HepG2 (cell line): ENCODE measurements at regions not wholly inside any gene's neighbourhood (a gene's known extent, or its start where the extent isn't known, plus 50 kb on each side); places are given as distances from the start of the nearest gene placed in this dataset.
A peak's percentile ranks its signal among the peaks of the same experiment; 100 is the strongest.

Experiments used
- ATAC-seq: fragments of 200-7000 bp; cut with Tn5 transposase; 3 replicates; pipeline ENCODE4 v1.9.1; 2020; ENCODE audit warnings: mild to moderate bottlenecking, moderate library complexity
- BruUV-seq: library from RNA; stranded (reverse); fragments of 400-500 nt; replicated peaks from 2 replicates; lab custom pipeline; 2021; lab: Mats Ljungman, UMichigan
- CTCF ChIA-PET: fragments of 300-600 bp; formaldehyde crosslinking; extraction: SDS; loops from one replicate; lab custom pipeline; 2021; ENCODE audit warnings: low total read pairs, inconsistent platforms, low intra/inter-chr PET ratio; lab: Yijun Ruan, JAX
- POLR2A ChIA-PET: fragments of 350-600 bp; sonication (Branson Sonifier 250); formaldehyde crosslinking; loops from one replicate; lab custom pipeline; 2020; ENCODE audit warnings: antibody characterized with exemption, inconsistent platforms; lab: Yijun Ruan, JAX
- DNase-seq: peaks from one replicate; pipeline ENCODE4 v3.0.0-alpha.2; 2015; ENCODE audit warnings: low spot score
- FAIRE-seq: peaks from 3 replicates; lab custom pipeline; 2011; peaks lifted over from hg19 to GRCh38; lab: Jason Lieb, UNC
- H2AFZ ChIP-seq: one replicate; pipeline ENCODE4 v1.6.1; 2011; ENCODE audit warnings: low read length, inconsistent platforms
- H3K27ac ChIP-seq: fragments of 300-600 bp; 3 replicates; pipeline ENCODE4 v1.8.0; 2011; ENCODE audit warnings: mixed run types, mild to moderate bottlenecking, mixed read lengths, low read length, inconsistent platforms; ENCODE audit not compliant: insufficient read depth; ENCODE audit errors: extremely low read length
- H3K27me3 ChIP-seq, 2 experiments: fragments of 200-600 bp in 1 of 2; 2 replicates in 1 of 2; 3 replicates in 1 of 2; pipeline versions ENCODE4 v1.6.0 to v1.8.0; 2011; ENCODE audit warnings: low read length in 2 of 2, mild to moderate bottlenecking in 2 of 2, moderate library complexity in 2 of 2, inconsistent platforms in 1 of 2; ENCODE audit not compliant: insufficient read depth in 2 of 2, control insufficient read depth in 1 of 2
- H3K36me3 ChIP-seq, 2 experiments: fragments of 200-600 bp in 1 of 2; replicated peaks in 1 of 2; 2 replicates in 1 of 2; 3 replicates in 1 of 2; pipeline versions ENCODE4 v1.5.1 to v1.8.0; 2011; ENCODE audit warnings: low read length in 2 of 2, inconsistent platforms in 1 of 2; ENCODE audit not compliant: insufficient read depth in 2 of 2, control insufficient read depth in 1 of 2
- H3K4me1 ChIP-seq: 2 replicates; pipeline ENCODE4 v1.5.1; 2012; ENCODE audit warnings: low read length, inconsistent platforms; ENCODE audit not compliant: insufficient read depth
- H3K4me2 ChIP-seq: 2 replicates; pipeline ENCODE4 v1.6.0; 2011; ENCODE audit warnings: low read depth, low read length, inconsistent platforms
- H3K4me3 ChIP-seq, 3 experiments: fragments of 200-600 bp in 1 of 3; sonication (generic), shearing (Covaris generic) in 1 of 3; replicated peaks in 1 of 3; 2 replicates each; pipeline ENCODE4 v1.5.1; 2011 to 2016; ENCODE audit warnings: low read length in 3 of 3, inconsistent platforms in 2 of 3, low read depth in 2 of 3, mild to moderate bottlenecking in 2 of 3, control low read depth in 1 of 3, mixed read lengths in 1 of 3; ENCODE audit not compliant: insufficient read depth in 1 of 3
- H3K79me2 ChIP-seq: one replicate; pipeline ENCODE4 v1.6.1; 2011; ENCODE audit warnings: low read length, inconsistent platforms; ENCODE audit not compliant: insufficient read depth
- H3K9ac ChIP-seq: 2 replicates; pipeline ENCODE4 v1.6.0; 2011; ENCODE audit warnings: mild to moderate bottlenecking, low read depth, low read length, inconsistent platforms; ENCODE audit not compliant: insufficient read depth
- H3K9me3 ChIP-seq: 2 replicates; pipeline ENCODE4 v1.5.1; 2012; ENCODE audit warnings: mild to moderate bottlenecking, low read length
- H4K20me1 ChIP-seq: 2 replicates; pipeline ENCODE4 v1.6.0; 2011; ENCODE audit warnings: inconsistent platforms, mild to moderate bottlenecking, low read length, moderate library complexity; ENCODE audit not compliant: insufficient read depth
- CEBPB ChIP-seq: IDR thresholded peaks from 2 replicates; pipeline ENCODE4 v1.6.1; 2011; ENCODE audit warnings: low read depth, low read length, improper control_type of control experiment, borderline replicate concordance
- KDM2A ChIP-seq: sonication (generic); formaldehyde crosslinking; IDR thresholded peaks from 2 replicates; pipeline ENCODE4 v1.4.0; 2020; ENCODE audit warnings: low read depth, missing genetic modification reagents, borderline replicate concordance
- PAX8 ChIP-seq: sonication (generic); formaldehyde crosslinking; IDR thresholded peaks from 2 replicates; pipeline ENCODE4 v1.8.0; 2022; ENCODE audit warnings: mild to moderate bottlenecking, missing genetic modification reagents, borderline replicate concordance
- U2AF2 ChIP-seq: fragments of 200-400 bp; formaldehyde crosslinking; IDR thresholded peaks from 2 replicates; pipeline ENCODE4 v1.6.1; 2017; ENCODE audit warnings: low read depth, mild to moderate bottlenecking, low read length
- ZNF296 ChIP-seq: sonication (generic); formaldehyde crosslinking; conservative IDR thresholded peaks from 2 replicates; pipeline ENCODE4 v1.5.0; 2020; ENCODE audit warnings: mild to moderate bottlenecking, missing genetic modification reagents
- ZNF3 ChIP-seq: IDR thresholded peaks from 2 replicates; pipeline ENCODE4 v1.7.0; 2017; ENCODE audit warnings: inconsistent platforms
- ZNF503 ChIP-seq: sonication (generic); formaldehyde crosslinking; IDR thresholded peaks from 2 replicates; pipeline ENCODE4 v1.4.0; 2020; ENCODE audit warnings: missing genetic modification reagents
- ZNF737 ChIP-seq: sonication (generic); formaldehyde crosslinking; IDR thresholded peaks from 2 replicates; pipeline ENCODE4 v1.5.0; 2020; ENCODE audit warnings: missing genetic modification reagents, mild to moderate bottlenecking, borderline replicate concordance
- ZNF800 ChIP-seq: sonication (generic); formaldehyde crosslinking; IDR thresholded peaks from 2 replicates; pipeline ENCODE4 v1.4.0; 2020; ENCODE audit warnings: missing genetic modification reagents
- ZSCAN20 ChIP-seq: sonication (generic); formaldehyde crosslinking; IDR thresholded peaks from 2 replicates; pipeline ENCODE4 v1.4.0; 2020; ENCODE audit warnings: missing genetic modification reagents, mild to moderate bottlenecking, borderline replicate concordance
- WGBS: methylation state at CpG from one replicate; pipeline ENCODE4 v1.1.6; 2017; ENCODE audit warnings: low lambda C conversion rate; 5-methylcytosine and 5-hydroxymethylcytosine counted together
- in situ Hi-C: cut with HindIII; loops from 2 replicates; pipeline ENCODE4 v1.10.0; 2017; ENCODE audit warnings: low pct_unique_long_range_greater_than_20kb; ENCODE audit not compliant: extremely low pct_ligation_motif_present
- intact Hi-C: fragments of 100-400 bp; cut with micrococcal nuclease; formaldehyde crosslinking; loops from one replicate; pipeline ENCODE4 v1.10.0; 2022; ENCODE audit not compliant: unreplicated experiment
- TF ChIP-seq, protein P1 (sequence below): sonication (generic); formaldehyde crosslinking; IDR thresholded peaks from 2 replicates; pipeline ENCODE4 v1.8.1; 2022; ENCODE audit warnings: mild to moderate bottlenecking, missing genetic modification reagents

DNA sequence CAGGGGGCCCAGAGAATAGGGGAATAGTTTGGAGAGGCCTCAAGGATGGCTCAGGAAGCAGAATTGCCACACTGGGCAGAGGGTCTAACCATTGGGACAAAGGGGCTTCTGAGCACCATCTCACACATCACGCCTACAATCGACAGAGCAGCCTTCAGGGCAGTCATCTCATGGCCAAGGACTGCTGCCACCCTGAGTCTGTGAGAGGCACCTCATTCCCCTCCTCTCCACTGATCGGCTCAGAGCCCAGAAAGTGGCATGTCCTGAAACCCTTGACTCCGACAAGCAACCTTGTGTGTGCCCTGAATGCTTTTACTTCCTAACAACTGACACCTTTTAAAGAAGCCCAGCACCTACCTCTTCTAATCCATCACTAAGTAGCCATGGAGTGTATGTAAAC lies 128.9 kb upstream of the PTPN3 start (continued):
- TF ChIP-seq, protein P1, sequence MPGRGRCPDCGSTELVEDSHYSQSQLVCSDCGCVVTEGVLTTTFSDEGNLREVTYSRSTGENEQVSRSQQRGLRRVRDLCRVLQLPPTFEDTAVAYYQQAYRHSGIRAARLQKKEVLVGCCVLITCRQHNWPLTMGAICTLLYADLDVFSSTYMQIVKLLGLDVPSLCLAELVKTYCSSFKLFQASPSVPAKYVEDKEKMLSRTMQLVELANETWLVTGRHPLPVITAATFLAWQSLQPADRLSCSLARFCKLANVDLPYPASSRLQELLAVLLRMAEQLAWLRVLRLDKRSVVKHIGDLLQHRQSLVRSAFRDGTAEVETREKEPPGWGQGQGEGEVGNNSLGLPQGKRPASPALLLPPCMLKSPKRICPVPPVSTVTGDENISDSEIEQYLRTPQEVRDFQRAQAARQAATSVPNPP (CRISPR knock-in tag) = no peak
- TF ChIP-seq U2AF2 (no peak), ZNF800 (no peak), ZSCAN20 (CRISPR knock-in tag) (no peak), KDM2A (CRISPR knock-in tag) (no peak), ZNF296 (CRISPR knock-in tag) (no peak), ZNF503 (CRISPR knock-in tag) (no peak), ZNF737 (CRISPR knock-in tag) (no peak), PAX8 (no peak)

DNA sequence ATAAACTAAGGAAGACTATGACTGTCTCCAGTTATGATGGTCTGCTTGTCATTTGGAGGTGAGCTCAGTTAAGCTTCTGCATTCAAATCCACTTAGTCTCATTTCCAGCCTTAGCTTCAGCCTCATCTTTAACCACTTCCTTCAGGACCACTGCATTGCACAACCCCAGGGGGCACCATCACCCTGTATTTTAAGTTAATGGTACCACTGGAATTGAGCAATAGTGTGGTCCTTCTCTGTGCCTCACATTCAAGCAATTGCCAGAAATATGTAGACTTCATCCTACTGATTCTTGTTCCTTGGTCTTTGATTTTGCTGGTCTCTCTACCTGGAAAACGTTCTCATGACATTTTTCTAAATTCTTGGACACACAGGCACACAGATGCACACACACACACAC lies 131.5 kb upstream of the PTPN3 start:
- WGBS = 0% methylated on average over 1 of the region's 1 CpG
- no peak for FAIRE-seq
- intact Hi-C loops = no loop called here

More for the DNA sequence above, 131.5 kb upstream of the PTPN3 start:
- no peak overlapping the region for H3K4me2 ChIP-seq
- H3K9ac ChIP-seq = no peak overlapping the region
- H3K27ac ChIP-seq = no peak overlapping the region
- no peak overlapping the region for H3K4me3 ChIP-seq
- no peaks in the 10 kb centered on the region for H3K79me2 ChIP-seq
- H4K20me1 ChIP-seq = no peaks in the 10 kb centered on the region
- H3K9me3 ChIP-seq = no peaks in the 10 kb centered on the region
- POLR2A ChIA-PET = no interaction called here
- no peaks in the 10 kb centered on the region for H3K4me1 ChIP-seq
- no peak for DNase-seq
- CTCF ChIA-PET = no interaction called here
- TF ChIP-seq CEBPB (peak; percentile 38; the same call in 1 of the 2 replicates), ZNF3 (CRISPR knock-in tag) (no peak)
- TF ChIP-seq, all 625 proteins: peak for 1
- in situ Hi-C loops = no loop called here
- no peaks in the 10 kb centered on the region for H3K27me3 ChIP-seq
- H3K36me3 ChIP-seq = no peaks in the 10 kb centered on the region
- BruUV-seq = no TSS peak
- no peak overlapping the region for H2AFZ ChIP-seq
- no peak for ATAC-seq
